HG03469 (cell line): ENCODE measurements at regions not wholly inside any gene's neighbourhood (a gene's known extent, or its start where the extent isn't known, plus 50 kb on each side); places are given as distances from the start of the nearest gene placed in this dataset.
"Not testable (repeated sequence)": the region's sequence is repeated elsewhere in the genome, so short reads cannot be mapped to it uniquely, and the experiment has no call there.

Experiments
- ATAC-seq: cut with Tn5 transposase; IDR thresholded peaks from one replicate; pipeline ENCODE4 v1.9.1; 2021; ENCODE audit warnings: mild to moderate bottlenecking, moderate library complexity, moderate number of reproducible peaks; ENCODE audit not compliant: unreplicated experiment

DNA sequence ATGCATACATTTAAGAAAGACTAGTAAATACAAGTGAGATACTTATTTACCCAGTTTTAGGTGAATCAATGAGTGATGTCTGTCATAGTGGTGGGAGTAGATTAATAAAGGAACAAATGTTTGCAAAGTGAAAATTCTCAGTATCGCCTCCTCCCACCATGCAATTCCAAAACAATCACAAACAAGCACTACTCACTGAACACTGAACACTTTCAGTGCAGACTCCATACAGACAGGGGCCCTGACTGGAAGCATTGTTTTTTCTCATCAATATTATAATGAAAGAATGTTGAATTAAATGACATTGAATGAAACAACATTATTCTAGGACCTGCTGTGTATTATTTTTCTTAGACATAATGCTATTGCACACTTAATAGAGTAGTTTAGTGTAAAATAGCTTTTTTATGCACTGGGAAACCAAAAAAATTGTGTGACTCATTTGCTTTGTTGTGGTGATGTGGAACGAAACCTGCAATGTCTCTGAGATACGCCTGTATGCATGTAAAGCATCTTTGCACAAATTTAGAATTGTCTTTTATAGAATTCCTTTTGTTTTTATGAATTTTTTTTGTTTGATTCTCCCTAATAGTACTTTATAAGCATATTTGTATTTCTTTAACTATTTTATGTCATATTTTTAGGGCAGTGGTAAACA is 317.5 kb downstream of the UTRN start:
- no peak for ATAC-seq

DNA sequence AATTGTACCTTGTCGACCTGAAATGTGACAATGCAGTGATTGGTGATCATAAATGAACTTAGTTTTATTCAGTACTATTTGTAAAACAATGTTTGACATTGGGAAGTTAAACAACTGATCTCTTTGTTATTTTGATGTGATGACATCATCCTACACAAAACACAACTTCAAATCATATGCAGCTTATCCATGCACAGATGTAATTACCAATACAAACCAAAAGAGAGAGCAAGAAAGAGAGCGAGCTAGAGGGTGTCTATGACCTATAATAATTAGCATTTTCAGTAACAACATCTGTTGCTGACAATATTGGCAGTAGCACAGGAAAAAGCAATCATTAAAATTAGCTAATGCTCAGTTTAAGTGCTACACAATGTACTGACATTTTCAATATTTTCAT is 320.9 kb downstream of the UTRN start:
- ATAC-seq, result no peak

DNA sequence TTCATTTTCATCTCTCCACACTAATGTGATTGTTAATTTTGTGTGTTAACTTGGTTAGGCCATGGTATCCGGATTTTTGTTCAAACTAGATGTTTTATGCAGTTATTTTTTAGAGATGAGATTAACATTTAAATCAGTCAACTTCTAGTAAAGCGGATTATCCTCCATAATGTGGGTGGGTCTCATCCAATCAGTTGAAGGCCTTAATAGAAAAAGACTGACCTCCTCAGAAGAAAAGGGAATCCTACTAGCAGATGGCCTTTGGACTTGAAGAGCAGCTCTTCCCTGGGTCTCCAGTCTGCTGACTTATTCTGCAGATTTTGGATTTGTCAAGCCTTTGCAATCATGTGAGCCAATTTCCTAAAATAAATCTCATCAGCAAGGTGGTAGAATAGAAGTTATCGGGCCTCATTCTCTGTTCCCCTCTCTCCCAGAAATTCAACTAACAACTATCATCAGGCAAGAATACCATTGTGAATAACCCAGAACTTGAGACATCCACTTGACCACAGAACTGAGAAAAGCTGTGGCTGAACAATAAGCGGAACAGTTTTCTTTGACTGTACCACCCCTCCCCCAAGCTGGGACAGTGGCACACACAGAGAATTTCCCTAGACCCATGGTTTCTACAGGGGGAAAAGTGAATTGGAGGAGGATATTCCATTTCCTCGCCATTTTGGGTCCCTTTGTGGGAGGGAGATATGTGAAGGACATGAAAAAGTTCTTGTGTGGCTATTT is 323.0 kb downstream of the UTRN start:
- ATAC-seq, result no peak

DNA sequence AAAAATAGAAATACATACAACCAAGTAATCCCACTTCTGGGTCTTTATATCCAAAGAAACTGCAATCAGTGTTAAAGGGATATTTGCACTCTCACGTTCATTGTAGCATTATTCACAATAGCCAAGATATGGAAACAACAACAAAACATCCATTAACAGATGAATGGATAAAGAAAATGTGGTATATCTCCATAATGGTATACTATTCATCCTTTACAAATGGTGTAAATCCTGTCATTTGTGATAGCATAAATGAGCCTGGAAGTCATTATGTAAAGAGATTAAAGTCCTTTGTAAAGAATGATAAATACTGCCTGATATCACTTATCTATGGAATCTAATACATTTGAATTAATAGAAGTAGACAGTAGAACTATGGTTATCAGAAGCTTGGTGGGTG is 327.7 kb downstream of the UTRN start:
- no peak for ATAC-seq

DNA sequence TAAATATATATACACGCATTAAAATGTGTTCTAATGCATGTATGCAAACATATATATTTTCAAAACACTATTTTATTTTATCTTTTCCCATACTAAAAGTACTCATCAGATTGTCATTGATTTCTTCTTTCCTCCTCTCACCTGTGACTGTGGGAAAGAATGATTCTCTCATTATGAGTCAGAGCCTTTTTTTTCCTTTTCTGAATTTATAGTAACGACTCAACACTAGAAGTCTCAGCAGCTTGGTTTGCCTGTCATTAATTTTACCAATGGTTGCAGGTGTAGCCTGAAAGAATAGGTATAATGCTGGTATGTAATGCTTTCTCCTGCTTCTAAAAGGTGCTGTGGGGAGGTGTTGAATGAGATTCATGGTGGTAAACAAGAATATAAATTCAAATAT is 328.7 kb downstream of the UTRN start:
- peak; percentile 48 for ATAC-seq

DNA sequence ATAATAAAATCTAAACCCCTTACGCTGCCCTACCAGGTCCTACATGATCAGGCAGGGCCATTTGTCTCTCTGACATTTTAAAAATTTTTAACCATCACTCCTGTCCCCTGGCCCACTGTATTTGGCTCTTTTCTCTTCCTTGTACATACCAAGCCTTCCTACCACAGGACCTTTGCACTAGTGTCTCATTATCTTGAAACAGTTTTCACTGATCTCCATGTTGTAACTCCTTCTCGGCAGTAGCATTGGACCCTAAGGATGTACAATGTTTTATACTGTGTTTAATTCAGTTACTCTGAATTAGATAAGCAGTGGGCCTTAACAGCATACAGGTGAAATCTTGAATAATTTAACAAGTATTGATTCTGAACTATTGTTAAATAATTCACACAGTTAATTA is 330.7 kb downstream of the UTRN start:
- ATAC-seq, result no peak

DNA sequence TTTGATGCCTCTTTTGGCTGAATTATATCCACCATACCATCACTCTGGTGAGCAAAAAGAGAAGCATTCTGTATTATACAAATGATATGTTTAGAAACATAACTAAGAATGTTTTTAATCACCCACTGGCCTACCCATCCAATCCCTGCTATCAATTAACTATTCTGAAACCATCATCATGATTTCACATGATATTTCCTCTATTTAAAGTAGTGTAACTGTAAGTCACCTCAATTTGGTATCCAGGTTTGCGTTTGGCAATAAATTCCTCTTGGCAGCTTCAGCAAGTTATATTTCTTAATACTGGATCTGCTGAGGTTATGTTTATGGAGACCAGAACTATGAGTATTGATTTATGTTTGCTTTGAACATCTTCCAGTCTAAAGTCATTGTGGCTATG is 332.1 kb downstream of the UTRN start:
- no peak for ATAC-seq

DNA sequence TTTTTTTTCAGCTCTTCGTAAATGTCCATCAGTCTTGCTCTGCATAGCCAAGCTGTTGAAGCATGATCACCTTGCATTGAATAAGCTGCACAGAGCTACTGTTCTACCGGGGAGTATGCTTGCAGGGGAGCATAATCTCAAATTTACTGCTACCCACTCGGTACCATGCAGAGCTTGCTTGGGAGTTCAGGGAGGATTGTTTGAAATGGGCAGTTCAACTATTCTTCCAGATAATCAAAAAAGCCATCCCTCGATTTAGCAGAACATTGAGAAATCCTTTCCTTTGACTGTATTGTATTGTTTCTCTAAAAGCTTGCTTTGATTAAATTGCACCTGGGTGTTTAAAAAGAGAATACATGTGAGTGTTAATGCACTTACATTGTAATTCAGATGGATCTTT is 332.6 kb downstream of the UTRN start:
- ATAC-seq, result no peak

DNA sequence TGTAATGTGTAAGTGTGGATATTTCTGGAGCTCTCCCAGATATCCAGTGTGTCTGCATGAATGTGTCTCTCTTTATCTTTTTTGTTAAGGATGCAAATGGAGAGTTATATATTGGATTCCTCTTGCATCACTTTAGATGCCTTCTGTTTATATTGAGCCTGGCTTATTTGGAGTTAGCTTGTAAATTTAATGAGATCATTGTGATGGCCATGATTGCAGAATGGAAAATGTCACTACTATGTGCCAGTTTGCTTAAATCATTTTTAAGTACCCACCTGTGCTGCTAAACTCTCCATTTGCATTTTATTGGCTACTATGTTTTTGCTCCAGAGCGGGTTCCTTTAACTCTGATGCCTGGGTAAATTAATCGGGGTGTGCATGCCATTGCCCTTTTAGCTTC is 334.8 kb downstream of the UTRN start:
- ATAC-seq, result no peak

DNA sequence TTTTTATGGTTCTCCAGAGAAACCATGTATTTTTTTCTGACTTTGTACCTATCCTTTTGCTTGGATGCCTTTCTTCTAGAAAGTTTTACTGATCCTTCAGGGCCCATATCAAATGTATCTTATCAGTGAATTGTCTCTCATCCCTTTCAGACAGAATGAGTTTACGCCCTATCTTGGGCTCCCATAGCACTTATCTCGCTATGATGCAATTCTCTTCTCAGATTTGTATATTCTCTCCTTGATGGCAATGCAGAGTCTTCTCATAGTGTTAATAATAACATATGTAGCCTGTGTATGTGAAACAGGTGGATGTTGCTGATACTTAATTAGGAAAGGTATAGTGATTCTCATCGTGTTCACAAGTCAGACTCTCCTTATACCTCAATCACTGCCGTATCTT is 336.2 kb downstream of the UTRN start:
- no peak for ATAC-seq

DNA sequence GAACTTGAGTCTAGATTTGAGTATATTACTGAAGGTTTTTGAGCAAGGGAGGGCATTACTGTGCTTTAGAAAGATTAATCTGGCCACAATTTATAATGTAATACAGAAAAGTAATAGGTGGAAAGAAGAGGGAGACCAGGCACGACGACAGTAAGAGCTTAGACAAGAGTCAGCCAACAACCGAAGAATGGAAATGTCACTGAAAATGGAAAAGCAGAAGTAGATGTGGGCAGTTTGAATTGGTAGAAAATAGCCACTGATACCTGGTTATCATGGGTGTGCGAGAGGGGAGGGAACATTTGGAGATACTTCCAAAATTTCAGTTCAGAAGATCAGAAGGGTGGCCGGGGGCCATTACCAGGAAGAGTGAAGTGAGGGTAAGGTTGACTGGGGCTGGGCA is 339.1 kb downstream of the UTRN start:
- ATAC-seq, result no peak

DNA sequence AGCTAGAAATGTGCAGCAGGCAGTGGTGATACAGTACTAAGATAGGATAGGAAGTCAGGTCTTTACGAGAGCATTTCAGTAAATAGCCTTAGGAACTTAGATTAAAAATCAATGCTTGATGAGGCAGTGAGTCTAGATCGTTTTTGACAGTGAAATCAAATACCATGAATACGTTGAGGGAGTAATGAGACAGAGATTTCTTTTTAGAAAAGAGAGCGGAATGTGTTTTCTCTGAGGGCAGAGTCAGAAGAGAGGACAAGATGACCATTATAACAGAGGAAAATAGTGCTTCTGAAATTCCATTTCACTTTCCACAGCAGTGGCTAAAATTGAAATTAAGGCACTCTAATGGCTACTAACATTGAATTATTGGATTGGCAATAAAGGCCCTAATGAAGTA is 339.6 kb downstream of the UTRN start:
- ATAC-seq, result no peak

DNA sequence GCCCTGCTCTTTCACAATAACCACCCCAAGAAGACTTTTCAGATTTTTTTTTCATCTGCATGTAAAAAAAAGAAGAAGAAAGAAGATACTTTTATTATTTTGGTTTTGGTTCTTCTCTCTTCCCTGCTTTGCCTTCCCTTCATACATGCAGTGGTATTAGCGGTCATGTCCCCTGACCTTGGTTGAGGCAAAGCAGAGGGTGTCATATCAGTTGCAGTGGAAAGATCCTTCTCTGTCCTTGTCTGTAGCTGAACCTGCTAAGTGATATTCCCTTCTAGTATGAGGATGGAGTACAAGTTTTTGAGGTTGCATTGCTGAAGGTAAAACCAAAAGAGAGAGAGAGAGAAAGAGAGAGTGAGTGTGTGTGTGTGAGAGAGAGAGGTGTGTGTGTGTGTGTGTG is 345.7 kb downstream of the UTRN start:
- no peak for ATAC-seq

DNA sequence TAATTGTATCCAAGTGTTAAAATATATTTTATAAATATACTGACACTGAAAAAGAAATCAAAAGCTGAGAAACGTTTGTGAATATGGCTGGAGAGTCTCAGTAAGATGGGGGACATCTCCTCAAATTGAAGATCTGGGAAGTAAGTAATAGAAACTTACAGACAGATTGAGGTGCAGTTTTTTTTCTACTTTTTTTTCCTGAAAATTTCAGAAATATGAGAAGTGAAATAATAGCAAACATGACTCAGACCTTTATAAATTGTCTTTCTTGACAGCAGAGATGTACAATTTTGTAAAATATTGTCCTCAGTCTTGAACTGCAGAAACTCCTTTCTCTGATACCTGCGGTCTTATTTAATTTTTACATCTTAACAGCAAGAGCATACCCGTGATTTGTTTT is 347.1 kb downstream of the UTRN start:
- ATAC-seq, result no peak

DNA sequence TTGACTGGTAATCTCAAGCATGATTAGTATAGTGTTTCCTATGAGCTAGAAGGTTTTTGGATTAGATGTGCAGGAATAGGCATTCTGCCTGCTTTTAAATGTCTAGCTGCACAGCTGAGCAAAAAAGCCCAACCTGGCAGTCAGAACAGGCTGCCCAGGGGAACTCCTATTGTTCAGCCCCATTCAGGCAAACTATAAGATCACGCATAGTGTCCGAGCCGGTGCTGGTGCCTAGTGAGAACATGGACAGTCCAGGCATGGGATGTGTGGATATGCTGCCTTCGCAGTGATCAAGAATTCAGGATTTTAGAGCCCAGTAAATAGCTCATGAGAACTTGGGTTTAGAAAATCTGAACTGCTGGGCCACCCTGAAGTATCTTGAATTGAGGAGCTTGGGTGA is 348.8 kb downstream of the UTRN start:
- ATAC-seq, result no peak

DNA sequence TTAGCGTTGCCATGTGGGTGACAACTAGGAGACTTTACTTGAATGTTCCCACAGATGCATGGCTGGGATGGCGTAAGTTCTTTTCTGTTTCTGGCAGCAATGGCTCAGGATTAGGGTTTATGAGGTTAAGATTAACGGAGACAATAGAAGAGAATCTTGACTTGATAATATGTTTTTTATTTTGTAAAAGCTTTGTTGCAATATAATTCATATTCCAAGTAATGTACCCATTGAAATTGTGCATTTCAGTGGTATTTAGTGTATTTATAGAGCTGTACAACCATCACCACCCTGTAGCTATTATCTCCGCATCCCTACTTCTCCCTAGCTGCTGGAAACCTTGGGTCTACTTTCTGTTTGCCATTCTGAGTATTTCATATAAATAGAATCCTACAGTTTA is 349.2 kb downstream of the UTRN start:
- ATAC-seq, result no peak

DNA sequence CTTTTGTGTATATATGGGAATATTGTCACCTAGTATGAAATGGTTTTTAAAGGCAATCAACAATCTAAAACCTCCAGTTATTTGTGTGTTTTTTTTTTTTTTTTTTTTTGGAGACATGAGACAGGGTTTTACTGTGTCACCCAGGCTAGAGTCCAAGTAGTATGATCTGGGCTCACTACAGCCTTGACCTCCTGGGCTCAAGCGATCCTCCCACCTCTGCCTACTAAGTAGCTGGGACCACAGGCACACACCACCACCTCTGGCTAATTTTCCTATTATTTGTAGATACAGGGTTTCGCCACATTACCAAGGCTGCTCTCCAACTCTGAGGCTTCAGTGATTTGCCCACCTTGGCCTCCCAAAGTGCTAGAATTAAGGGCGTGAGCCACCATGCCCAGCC is 349.9 kb downstream of the UTRN start:
- no peak for ATAC-seq

DNA sequence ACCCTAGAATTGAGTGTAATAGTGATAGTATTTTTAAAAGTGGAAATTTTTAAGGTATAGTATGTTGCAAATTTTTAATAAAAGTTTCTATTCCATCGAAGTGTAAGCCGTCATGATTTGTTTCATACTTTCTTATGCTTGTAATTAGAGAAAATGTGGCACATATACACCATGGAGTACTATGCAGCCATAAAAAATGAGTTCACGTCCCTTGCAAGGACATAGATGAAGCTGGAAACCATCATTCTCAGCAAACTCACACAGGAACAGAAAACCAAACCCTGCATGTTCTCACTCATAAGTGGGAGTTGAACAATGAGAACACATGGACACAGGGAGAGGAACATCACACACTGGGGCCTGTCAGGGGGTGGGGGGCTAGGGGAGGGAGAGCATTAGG is 350.9 kb downstream of the UTRN start:
- ATAC-seq, result not testable (repeated sequence)

DNA sequence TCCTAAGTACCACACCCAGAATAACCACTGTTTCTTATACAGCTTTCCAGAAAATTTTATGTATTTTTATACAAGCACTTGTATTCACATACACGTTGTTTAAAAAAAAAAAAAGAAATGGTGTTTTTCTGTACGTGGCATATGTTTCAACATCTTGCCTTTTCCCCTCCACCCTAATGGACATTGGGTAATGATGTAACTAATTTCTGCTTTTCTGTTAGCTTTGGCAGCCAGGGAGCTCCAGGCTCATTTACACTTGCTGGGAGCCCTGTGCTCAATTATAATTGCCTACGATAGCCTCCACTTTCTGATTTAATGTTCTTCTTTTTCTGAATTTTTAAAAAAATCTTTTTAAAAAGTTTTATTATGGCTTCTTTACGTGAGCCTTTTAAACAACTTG is 352.4 kb downstream of the UTRN start:
- ATAC-seq, result no peak

DNA sequence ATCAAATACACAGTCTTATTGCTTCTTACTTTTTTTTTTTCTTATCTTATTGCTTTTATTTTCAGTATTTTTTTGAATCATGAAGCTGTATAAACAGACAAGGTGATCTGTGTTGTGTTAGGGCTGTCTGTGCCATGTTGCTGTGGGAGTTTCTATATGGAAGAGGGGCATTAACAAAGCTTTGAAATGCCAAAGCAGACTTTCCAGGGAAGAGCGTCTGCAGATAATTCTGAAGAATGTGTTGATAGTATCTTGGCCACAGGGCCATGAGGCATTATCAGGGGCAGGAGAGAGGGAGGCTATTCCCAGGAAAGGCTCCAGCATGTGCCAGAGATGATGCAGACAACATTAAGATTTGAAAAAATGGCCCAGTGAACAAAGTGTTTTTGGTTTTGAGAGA is 354.5 kb downstream of the UTRN start:
- no peak for ATAC-seq

DNA sequence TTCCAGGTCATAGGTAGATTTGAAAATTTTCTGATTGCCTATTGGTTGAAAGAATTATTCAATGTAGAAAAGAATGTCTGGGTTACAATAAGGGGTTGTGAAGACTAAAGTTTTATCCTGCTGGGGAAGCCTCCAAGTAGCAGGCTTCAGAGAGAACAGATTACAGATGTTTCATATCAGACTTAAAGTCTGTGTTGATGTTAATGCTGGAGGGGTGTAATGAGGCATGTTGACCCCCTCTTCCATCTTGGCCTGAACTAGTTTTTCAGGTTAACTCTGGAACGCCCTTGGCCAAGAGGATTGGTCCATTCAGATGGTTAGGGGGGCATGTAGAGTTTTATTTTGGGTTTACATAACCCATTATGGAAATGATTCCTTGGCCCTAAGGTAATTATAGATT is 356.2 kb downstream of the UTRN start:
- ATAC-seq, result no peak

DNA sequence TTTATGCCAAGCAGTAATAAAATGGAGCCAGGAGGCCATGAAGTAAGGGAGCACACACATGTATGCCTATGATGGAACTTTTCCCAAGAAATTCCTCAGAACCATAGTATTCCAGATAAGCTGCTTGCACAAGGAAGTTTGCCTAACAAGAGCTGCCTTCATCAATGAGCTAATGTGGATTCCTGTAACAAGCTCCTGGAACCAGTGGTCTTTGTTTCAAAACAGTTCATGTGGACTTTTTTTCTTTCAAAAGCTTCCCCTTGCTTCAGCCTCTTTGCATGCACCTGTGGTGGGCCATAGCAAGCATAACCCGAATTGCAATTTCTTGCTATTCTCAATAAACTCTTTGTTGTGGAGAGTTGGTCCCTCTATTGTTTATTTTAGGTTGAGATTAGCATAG is 359.6 kb downstream of the UTRN start:
- no peak for ATAC-seq
